ENCODE measurements at regions not wholly inside any gene's neighbourhood (a gene's known extent, or its start where the extent isn't known, plus 50 kb on each side); places are given as distances from the start of the nearest gene placed in this dataset.
"Not testable (repeated sequence)": the region's sequence is repeated elsewhere in the genome, so short reads cannot be mapped to it uniquely, and the experiment has no call there.

DNA sequence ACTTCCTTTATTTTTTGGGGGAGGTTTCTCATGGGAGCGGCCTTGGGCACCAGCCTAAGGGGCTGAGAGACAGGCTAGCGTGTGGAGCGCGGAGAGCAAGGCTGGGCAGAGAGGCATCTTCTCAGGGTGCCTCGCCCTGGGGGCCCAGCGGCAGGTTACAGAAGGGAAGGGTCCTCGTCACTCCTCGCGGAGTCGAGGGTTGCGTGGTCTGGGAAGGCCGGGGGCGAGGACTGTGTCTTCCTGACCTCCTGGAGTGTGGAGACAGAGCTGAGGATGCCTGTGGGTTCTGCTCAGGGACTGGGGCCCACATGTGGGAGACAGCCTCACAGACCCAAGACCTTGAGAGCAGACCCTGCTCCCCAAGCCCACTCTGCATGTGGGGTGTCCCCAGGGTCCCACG is 79.6 kb upstream of the LRPAP1 start:
- no peak for DNase-seq

DNA sequence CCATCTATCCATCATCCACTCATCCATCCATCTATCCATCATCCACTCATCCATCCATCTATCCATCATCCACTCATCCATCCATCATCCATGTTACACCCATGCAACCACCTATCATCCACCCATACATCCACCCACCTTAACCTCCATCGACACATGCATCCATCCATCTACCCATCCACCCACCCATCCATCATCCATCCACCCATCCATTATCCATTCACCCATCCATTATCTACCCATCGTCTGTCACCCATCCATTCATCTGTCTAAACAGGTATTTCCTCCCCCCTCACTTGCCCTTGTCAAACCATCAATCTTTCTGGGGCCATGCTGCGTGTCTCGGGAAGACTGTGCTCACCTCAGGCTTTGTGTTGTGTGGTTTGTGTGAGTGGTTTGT is 78.6 kb upstream of the LRPAP1 start:
- DNase-seq = not testable (repeated sequence)

DNA sequence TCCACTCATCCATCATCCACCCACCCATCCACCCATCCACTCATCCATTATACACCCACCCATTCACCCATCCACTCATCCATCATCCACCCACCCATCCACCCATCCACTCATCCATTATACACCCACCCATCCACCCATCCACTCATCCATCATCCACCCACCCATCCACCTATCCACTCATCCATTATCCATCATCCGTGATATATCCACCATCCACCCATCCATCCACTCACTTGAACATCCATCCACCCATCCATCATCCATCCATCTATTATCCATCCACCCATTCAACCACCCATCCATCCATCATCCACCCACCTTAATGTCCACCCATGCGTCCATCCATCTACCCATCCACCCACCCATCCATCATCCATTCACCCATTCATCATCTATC is 77.7 kb upstream of the LRPAP1 start:
- not testable (repeated sequence) for DNase-seq

DNA sequence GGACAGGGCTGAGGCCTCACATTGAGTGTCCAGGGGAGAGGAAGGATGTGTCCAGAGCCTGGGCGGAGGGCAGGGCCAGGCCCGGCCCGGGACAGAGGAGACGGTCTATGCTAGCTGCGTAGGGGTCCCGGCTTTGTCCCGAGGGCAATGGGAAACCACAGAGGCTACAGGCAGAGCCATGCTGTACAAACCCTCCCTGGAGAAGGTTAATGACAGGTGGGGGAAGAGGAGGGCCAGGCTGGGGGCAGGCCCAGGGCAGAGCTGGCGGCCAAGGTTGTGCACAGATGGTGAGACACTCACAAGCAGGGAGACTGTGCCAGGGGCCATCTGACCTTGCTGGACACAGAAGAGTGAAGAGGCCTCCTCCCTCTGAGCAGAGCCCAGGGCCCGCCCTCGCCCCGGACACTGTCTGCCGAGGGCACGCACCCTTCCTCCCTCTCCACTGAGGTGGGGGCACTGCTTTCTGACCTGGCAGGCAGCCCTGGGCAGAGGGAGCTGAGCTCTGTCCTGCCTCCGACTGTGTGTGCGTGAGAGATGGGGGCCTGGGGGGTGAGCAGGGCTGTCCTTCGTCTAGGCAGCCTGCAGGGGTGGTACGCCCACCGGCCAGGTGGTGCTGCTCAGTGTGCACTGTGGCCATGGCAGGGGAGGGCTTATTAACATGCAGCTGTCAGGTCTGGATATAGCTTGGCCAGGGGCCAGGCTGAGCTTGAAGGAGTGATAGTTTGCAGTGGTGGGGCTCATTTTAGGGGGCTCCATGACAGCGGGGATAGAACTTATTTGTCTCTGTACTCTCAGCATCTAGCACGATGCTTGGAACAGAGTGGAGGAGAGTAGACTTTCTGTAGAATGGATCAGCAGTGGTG is 75.7 kb upstream of the LRPAP1 start:
- no peak for DNase-seq

DNA sequence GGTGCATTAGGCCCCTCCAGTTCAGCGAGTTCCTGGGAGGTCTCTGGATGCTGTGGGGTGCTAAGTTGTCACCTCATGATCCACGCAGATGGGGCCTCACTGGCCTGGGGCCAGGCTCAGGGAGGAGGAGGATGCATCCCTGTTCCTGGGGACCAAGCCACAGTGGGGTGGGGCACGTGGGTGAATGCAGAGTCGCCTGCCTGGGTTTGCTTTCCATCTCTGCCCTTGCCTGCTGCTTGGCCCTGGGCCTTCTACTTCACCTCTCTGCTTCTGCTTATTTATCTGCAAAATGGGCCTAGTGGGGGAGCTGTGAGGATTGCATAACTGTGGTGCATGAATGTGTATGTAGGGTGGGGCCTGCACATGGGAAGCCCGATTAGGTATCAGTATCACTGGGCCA is 74.6 kb upstream of the LRPAP1 start:
- not testable (repeated sequence) for DNase-seq

DNA sequence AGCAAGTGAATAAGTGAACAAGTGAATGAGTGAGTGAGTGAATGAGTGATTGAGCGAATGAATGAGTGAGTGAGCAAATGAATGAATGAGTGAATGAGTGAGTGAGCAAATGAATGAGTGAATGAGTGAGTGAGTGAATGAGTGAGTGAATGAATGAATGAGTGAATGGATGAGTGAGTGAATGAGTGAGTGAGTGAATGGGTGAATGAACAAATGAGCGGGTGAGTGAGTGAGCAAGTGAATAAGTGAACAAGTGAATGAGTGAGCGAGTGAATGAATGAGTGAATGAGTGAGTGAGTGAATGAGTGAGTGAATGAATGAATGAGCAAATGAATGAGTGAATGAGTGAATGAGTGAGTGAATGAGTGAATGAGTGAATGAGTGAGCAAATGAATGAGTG is 74.0 kb upstream of the LRPAP1 start:
- not testable (repeated sequence) for DNase-seq

DNA sequence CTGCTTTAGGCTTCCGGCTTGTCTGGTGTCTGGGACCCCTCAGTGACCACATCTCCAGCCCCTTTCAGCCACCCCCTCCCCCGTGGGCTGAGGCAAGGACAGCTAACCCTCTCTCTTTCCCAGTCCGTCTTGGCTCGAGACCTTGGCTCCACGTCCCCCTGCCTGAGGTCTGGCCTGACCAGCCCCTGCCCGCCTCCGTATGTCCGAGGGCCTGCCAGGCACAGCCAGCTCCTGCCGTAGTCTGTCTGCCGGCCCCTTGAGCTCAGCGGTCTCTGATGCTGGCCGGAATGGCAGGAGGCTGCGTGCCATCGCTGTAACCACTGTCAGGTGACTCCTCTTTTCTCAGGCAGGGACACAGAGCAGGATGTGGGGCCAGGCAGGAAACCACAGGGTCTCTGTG is 73.3 kb upstream of the LRPAP1 start:
- no peak for DNase-seq

DNA sequence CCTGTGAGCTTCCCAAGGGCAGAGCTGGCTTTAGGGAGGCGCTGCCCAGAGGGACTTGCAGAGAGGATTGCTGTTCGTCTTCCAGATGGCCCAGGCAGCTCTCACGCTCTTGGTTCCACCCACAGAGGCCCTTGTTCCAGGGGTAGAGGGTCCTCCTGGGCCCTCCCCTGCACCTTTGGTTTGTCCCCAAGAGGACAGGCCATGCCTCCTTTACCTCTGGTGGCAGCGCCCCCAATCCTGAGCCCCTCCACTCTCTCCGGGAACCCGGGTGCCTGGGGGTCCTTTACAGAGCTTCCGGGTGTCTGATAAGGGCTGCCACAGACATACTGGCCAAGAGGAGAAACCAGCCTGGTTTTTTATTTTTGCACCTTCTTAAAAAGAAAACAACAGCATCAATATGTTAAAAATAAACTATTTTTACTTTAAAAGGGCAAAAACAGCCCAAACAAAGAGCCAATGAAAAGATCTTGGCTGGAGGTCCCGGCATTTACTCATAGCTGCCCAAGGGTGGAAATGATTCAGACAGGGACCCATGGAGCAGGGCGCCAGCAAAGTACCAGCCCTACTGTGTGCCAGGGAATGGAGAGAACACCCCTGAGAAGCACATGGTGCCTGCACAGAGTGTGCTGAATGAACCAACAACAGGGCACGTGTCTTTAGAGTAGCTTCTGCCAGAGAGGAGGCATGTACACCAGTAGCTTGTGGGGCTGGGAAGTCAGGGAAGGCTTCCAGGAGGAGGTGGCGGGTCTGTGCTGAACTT is 70.8 kb upstream of the LRPAP1 start:
- DNase-seq = not testable (repeated sequence)

DNA sequence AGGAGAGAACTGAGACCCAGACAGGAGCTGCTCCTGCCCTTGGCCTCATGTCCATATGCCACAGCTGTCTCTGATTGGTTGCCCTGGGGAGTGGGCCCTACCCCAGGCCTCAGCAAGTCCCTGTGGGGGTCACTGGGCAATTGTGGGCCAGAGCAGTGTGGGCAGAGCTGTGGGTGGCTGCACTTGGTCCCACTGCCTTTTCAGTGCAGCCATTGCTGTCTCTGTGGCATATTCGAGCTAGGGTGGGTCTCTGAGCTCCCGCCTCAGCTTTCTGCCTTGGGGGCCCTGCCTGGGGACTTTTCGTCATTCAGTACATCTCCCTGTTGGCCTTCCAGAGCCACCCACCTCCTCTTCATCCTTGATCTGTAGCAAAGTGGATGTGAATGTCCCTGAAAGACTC is 69.8 kb upstream of the LRPAP1 start:
- DNase-seq = no peak

DNA sequence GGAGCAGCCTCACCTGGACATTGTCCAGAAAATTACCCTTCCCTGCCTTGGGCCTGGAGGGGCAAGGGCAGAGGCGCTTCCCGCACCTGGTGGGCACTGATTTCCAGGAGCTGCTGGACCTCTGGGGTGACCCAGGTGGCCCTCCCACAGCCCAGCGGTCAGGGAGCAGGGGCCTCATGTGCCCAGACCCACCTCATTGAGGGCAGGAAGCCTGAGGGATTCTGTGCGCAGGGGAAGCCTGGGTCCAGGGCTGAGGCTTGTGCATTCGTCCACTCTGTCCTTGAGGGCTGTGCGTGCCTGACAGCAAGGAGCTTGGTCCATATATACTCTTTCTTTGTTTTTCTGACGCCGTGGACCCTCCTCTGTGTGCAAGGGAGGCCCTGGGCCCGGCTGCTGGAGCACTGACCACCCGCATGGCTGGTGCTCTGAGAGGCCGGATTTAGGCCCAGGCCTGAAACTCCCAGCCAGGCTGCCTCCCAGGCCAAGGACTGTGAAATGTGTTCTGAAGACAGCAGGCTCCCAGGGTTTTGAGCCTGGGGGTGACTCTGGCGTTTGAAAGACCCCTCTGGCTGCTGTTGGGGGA is 69.0 kb upstream of the LRPAP1 start:
- DNase-seq = not testable (repeated sequence)

DNA sequence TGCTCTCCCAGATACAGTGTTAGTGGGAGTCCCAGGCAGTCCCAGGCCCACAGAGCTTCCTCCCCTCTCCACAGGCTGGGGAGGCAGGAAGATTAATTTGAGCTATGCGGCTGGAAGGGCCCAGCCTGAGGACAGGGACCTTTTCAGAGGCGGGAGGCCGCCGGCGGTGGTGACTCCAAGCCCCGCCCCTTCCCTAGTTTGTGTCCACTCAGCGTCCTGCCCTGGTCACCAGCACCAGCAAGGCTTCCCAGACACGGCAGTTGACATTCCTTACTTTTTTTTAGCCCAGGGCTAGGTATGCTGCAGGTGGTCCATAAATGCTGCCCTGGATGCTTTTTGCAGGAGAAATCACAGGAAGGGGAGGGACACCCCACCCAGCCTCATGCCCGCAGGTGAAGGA is 67.7 kb upstream of the LRPAP1 start:
- DNase-seq = no peak

DNA sequence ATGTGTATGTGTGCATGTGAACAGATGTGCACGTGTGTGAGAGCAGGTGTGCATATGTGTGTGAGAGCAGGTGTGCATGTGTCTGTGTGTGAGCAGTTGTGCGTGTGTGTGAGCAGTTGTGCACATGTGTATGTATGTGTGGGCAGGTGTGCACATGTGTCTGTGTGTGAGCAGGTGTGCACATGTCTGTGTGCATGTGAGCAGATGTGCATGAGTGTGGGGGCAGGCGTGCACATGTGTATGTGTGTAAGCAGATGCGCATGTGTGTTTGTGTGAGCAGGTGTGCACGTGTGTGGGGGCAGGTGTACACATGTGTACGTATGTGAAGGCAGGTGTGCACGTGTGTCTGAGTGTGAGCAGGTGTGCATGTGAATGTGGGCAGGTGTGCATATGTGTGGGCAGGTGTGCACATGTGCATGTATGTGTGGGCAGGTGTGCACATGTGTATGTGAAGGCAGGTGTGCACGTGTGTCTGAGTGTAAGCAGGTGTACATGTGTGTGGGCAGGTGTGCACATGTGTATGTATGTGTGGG is 66.5 kb upstream of the LRPAP1 start:
- no peak for DNase-seq

DNA sequence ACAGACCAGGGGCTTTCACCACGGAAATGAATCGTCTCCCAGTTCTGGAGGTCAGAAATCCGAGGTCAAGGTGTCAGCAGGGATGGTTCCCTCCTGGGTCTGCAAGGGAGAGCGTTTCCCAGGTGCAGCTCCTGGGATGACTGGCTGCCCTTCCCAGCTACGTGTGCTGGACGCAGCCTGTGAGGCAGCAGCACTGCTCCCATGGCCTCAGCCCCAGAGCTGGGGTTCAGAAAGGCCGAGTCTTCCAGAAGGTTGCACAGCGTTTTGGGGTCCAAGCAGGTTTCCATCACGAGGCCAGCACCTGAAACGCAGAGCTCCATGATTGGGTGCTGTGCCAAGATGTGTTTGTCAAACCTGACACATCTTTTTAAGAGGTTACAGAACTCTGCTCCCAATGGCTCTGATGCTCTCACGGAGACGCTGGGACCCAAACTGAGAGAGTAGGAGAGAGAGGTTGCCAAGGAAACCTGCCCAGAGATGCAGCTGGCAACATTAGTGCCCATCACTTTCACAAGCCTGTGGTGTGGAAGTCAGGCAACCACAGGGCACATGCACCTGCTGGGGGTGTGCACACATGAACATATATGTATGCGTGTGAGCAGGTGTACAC is 65.8 kb upstream of the LRPAP1 start:
- not testable (repeated sequence) for DNase-seq

DNA sequence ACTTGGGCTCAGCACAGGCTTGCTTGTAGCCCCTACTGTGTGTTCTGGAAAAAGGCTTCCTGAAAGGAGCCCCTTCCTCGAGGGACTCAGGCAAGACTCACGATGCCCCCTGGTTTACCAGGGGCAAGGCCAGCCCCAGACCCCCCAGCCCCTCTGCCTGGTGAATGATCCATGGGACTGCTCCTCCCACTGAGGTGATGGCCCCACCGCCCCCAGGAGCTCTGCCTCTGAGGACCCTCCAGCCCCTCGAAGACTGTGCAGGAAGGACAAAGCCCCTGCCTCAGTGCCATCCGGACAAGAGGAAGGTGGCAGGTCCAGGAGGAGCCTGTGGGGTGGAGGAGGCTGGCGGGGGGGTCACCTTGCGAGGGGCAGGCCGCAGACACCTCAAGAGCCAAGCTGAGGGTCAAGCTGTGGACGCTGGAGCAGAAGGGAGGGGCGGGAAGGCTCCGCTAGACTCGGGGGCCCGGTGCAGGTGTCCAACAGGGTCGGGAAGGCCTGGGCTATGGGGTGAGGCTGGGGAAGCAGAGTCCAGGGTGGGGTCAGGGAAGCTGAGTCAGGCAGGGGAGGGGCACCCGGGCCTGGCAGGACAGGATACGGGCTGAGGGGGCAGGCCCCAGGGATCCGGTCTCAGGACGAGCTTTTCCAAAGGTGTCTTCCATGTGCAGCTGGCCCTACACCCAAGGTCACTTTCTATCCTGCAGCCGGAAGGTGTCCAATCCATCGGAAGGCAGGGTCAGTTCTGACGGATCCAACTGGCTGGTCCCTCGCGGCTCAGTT is 64.9 kb upstream of the LRPAP1 start:
- DNase-seq = not testable (repeated sequence)

DNA sequence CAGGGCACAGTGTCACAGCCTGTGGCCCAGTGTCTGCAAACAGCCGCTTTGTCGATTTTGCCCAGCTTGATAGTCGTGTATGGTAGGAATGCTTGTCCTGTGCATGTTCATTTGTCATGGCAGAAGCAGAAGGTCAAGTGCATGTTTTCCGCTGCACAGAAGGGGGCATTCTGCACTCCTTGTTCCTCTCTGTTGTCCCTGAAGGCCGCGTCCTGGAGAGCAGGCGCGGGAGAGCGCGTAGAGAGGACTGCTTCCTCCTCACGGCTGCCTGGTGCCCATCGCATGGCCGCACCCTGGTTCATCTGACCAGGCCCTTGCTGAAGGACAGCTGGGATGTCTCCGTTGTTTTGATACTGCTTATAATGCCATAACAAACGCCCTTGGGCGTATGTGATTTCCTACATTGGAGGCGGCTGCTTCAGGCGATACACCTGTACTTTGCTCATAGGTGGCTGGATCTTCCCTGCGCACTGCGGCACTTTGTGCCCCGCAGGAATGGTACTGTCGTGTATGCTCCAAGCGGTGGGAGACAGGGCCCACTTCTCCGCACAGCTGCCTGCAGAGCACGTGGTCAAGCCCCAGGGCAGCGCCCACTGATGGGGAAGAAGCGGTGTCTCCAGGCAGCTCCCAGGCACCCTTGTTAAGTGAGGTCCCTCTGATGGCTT is 63.5 kb upstream of the LRPAP1 start:
- DNase-seq = not testable (repeated sequence)

DNA sequence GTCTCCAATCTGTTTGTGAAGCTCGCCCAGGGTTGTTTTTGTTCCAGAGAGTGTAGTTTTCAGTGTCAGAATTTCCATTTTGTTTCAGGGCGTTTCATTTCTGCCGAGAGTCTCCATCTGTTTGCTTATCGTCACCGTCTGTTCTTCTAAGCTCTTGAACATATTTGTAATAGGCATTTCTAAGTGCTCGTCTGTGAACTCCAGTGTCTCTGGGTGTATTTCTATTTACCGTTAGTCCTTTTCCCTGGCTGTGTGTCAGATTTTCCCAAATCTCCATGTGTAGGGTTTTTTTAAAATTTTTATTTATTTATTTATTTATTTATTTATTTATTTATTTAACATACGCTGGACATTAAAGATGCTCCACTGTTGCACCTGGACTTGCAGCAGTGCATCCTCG is 62.5 kb upstream of the LRPAP1 start:
- DNase-seq = not testable (repeated sequence)

DNA sequence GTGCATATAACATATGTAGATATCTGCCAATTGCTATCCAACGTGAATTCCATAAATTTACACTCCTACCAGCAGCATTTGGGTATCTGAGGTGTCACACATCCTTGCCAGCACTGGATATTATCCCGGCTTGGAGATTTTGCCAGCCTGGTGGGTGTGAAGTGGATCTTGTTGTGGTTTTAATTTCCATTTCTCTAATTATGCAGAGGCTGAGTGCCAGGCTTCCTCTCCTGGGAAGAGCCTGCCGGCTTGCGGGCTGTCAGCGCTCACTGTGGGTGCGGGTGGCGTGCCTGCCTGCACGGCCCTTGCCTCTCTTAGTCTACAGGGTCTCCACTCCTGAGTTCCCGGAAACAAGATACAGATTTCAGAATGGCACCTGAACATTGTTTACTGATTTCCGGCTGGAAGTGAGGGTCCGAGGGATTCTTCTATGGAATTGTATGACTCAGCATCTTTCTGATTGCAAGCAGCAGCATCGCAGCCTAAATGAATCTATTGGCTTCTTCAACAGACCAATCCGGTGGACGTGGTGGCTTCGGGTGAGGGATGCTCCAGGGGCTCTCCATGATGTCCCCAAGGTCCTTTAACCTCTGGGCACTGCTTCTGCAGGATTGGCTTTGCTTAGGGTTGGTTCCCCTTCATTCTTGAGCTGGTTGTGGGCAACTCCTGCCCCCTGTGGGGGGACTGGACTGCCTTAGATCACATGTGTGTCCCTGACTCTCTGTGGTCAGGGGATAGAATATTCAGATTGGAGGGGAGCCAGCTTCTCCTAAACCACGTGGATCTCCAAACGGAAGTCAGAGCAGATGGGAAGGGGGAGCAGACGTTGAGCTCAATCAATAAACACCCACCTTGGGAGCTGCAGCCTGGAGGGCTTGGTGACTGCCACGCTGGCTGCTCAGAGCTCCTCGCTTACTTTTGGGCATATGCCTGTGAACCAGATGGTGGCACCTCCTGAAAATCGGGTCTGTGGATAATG is 58.0 kb upstream of the LRPAP1 start:
- DNase-seq = not testable (repeated sequence)

DNA sequence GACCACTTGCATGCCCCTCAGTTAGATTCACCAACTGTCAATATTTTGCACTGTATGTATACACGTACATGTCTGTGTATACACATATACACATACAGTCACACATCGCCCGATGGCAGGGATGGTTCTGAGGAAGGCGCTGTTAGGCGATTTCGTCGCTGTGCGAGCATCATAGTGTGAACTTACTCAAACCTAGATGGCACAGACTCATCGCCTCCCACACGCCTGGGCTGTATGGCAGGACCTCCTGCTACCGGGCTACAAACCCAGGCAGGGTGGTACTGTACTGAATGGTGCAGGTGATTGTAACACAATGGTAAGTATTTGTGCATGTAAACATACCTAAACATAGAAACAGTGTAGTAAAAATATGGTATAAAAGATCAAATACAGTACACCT is 57.2 kb upstream of the LRPAP1 start:
- not testable (repeated sequence) for DNase-seq

DNA sequence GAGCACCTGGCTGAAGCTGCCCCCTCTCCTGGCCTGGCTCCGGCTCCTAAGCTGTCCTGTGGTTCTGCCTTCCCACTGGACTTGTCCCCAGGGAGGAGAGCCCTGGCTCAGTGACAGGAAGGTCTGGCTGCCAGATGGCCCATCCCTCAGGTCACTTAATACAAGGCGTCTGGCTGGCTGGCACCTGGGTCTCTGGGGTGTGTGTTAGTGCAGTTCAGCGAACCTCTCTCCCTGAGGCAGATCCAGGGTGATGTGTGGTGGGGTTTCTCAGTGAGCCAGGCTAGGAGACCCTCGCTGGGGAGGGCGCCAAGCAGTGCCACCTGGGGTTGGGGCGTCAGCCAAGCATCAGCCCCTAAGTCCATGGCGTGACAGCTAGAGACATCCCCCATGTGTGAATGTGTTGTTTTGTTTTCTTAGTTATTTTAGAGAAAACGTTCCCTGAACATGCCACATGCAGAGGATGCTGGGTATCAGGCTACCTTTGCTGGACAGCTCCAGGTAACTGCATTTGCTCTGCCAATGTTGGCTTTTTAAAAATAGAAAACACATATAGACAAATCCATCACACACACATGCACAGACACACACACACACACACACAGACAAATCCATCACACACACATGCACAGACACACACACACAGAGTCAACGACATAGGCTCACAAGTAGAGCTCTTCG is 56.4 kb upstream of the LRPAP1 start:
- not testable (repeated sequence) for DNase-seq

DNA sequence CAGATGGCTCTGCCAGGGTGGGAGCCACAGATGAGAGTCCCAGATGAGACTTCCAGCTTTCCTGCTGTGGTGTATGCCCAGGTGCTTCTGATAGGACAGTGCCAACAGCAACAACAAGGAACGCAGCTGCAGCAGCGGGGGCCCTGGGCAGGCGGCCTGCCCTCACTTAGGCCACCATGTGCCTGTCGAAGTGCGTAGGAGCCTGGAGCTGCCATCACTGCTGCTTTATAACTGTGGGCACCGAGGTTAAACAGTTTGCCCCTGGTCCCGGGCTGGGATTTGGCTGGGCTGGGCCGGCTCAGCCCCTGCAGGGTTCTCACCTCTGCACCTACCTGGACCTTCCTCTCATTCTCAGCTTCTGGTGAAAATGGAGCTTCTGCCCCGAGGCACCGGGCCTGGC is 54.4 kb upstream of the LRPAP1 start:
- DNase-seq = not testable (repeated sequence)

All from AML-193 (cell line).